ENCODE measurements at regions not wholly inside any gene's neighbourhood (a gene's known extent, or its start where the extent isn't known, plus 50 kb on each side); places are given as distances from the start of the nearest gene placed in this dataset.

DNA sequence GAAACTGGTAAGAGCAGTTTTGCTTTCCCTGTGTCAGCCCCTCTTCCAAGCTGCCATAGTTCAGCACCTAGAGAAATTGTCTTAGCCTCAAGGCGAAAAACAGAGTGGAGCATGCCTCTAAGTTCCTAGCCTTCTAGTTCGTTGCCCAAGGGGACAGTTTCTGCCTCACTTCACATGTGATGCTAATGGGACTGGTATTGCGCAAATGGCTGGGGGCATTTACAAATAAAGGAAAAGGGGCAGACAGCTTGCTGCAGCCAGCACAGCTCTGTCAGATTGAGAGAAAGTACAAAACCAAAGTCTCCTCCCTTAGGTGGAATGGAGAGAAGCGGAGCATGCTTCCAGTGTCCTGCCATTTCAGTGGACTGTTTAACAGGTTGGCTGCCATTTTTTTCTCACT, 567.7 kb downstream of the ETV1 start:
- ChIA-PET POLR2A (ENCODE audit: low non-redundant PET) (no interaction called here), CTCF (no interaction called here)
- TF ChIP-seq, protein P1, sequence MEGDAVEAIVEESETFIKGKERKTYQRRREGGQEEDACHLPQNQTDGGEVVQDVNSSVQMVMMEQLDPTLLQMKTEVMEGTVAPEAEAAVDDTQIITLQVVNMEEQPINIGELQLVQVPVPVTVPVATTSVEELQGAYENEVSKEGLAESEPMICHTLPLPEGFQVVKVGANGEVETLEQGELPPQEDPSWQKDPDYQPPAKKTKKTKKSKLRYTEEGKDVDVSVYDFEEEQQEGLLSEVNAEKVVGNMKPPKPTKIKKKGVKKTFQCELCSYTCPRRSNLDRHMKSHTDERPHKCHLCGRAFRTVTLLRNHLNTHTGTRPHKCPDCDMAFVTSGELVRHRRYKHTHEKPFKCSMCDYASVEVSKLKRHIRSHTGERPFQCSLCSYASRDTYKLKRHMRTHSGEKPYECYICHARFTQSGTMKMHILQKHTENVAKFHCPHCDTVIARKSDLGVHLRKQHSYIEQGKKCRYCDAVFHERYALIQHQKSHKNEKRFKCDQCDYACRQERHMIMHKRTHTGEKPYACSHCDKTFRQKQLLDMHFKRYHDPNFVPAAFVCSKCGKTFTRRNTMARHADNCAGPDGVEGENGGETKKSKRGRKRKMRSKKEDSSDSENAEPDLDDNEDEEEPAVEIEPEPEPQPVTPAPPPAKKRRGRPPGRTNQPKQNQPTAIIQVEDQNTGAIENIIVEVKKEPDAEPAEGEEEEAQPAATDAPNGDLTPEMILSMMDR (conservative IDR thresholded peaks at IDR 0.05; ENCODE audit: low read depth, low read length): no peak
- TF ChIP-seq EZH2 (IDR thresholded peaks at IDR 0.05; ENCODE audit: borderline replicate concordance, low read depth, low read length, poor library complexity, severe bottlenecking): no peak
- no peaks in the 10 kb centered on the region for H3K4me1 ChIP-seq (ENCODE audit: insufficient read depth, low read length, poor library complexity, severe bottlenecking)
- H3K9me3 ChIP-seq (ENCODE audit: low read depth, low read length, poor library complexity, severe bottlenecking): peaks cover 7% of the 10 kb centered on the region
- BruUV-seq (replicated peaks): no TSS peak
- DNase-seq (ENCODE audit: low spot score): no peak
- H3K27ac ChIP-seq (ENCODE audit: low read depth, low read length, poor library complexity, severe bottlenecking): no peak overlapping the region
- H3K36me3 ChIP-seq (ENCODE audit: insufficient read depth, low read length, poor library complexity, severe bottlenecking): no peaks in the 10 kb centered on the region
- no peak overlapping the region for H3K4me3 ChIP-seq (ENCODE audit: low read depth, low read length, poor library complexity, severe bottlenecking)
- intact Hi-C loops (cut with micrococcal nuclease; ENCODE audit: unreplicated experiment): no loop called here
- H3K27me3 ChIP-seq (replicated peaks; ENCODE audit: insufficient read depth, low read depth, low read length, poor library complexity): no peaks in the 10 kb centered on the region

DNA sequence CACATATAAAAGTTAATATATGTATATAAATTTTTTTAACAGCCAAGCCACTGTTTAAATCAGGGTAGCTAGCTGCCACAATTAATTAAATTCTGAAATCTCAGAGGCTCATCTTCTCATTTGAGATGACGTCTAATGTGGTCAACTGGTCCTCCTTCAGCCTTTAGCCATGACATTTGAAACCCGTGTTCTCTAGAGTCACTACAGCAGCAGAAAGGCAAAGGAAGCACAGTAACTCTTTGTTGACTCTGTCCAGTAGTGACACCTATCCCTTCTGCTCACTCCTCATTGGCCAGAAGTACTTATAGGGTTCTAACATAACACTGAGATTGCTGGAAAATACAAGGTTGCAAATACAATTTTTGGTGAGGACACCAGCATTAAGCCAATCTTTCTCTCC, 555.5 kb downstream of the ETV1 start:
- DNase-seq (ENCODE audit: low spot score): no peak
- no peaks in the 10 kb centered on the region for H3K9me3 ChIP-seq (ENCODE audit: low read depth, low read length, poor library complexity, severe bottlenecking)
- H3K27me3 ChIP-seq (replicated peaks; ENCODE audit: insufficient read depth, low read depth, low read length, poor library complexity): peaks cover 3% of the 10 kb centered on the region
- H3K4me3 ChIP-seq (ENCODE audit: low read depth, low read length, poor library complexity, severe bottlenecking): no peak overlapping the region
- no TSS peak for BruUV-seq (replicated peaks)
- no peaks in the 10 kb centered on the region for H3K4me1 ChIP-seq (ENCODE audit: insufficient read depth, low read length, poor library complexity, severe bottlenecking)
- ChIA-PET POLR2A (ENCODE audit: low non-redundant PET) (no interaction called here), CTCF (no interaction called here)
- no peak overlapping the region for H3K27ac ChIP-seq (ENCODE audit: low read depth, low read length, poor library complexity, severe bottlenecking)
- TF ChIP-seq, protein P1 (conservative IDR thresholded peaks at IDR 0.05; ENCODE audit: low read depth, low read length): no peak
- TF ChIP-seq EZH2 (IDR thresholded peaks at IDR 0.05; ENCODE audit: borderline replicate concordance, low read depth, low read length, poor library complexity, severe bottlenecking): no peak
- H3K36me3 ChIP-seq (ENCODE audit: insufficient read depth, low read length, poor library complexity, severe bottlenecking): no peaks in the 10 kb centered on the region
- intact Hi-C loops (cut with micrococcal nuclease; ENCODE audit: unreplicated experiment): no loop called here

DNA sequence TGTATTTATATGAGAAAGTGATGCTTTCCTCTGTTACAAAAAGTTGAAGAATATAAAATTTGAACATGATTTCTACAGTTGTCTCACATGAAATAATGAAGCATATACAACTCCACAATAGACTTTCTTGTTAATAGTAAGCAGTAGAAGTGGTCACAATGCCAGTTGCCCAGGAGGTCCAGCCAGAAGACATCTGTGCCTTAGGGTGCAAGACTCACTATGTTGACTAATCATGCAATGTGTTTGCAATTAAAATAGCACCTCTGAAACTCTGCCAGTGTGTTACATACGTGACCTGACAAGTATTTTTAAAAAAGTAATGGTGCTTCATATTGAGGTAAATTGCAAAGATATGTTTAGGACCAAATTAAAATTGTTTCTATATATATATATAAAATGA, 547.2 kb downstream of the ETV1 start:
- Histone ChIP-seq H3K4me1 (ENCODE audit: insufficient read depth, low read length, poor library complexity, severe bottlenecking) (no peaks in the 10 kb centered on the region), H3K36me3 (ENCODE audit: insufficient read depth, low read length, poor library complexity, severe bottlenecking) (no peaks in the 10 kb centered on the region), H3K27me3 (replicated peaks; ENCODE audit: insufficient read depth, low read depth, low read length, poor library complexity) (peaks cover 4% of the 10 kb centered on the region), H3K9me3 (ENCODE audit: low read depth, low read length, poor library complexity, severe bottlenecking) (no peaks in the 10 kb centered on the region), H3K27ac (ENCODE audit: low read depth, low read length, poor library complexity, severe bottlenecking) (no peak overlapping the region), H3K4me3 (ENCODE audit: low read depth, low read length, poor library complexity, severe bottlenecking) (no peak overlapping the region)
- CTCF ChIA-PET: no interaction called here
- BruUV-seq (replicated peaks): no TSS peak
- no peak for DNase-seq (ENCODE audit: low spot score)
- POLR2A ChIA-PET (ENCODE audit: low non-redundant PET): no interaction called here
- intact Hi-C loops (cut with micrococcal nuclease; ENCODE audit: unreplicated experiment): no loop called here
- TF ChIP-seq, protein P1 (conservative IDR thresholded peaks at IDR 0.05; ENCODE audit: low read depth, low read length): no peak
- TF ChIP-seq EZH2 (IDR thresholded peaks at IDR 0.05; ENCODE audit: borderline replicate concordance, low read depth, low read length, poor library complexity, severe bottlenecking): no peak
